CD4-positive, alpha-beta T cell (primary cell): ENCODE measurements at regions not wholly inside any gene's neighbourhood (a gene's known extent, or its start where the extent isn't known, plus 50 kb on each side); places are given as distances from the start of the nearest gene placed in this dataset.

Experiments
- ATAC-seq: fragments of 200-7000 bp; cut with Tn5 transposase; one replicate; pipeline ENCODE4 v1.10.0; 2022; ENCODE audit warnings: mild to moderate bottlenecking; ENCODE audit not compliant: poor library complexity
- CTCF ChIA-PET: fragments of 350-600 bp; sonication (Branson Sonifier 250); formaldehyde crosslinking; loops from one replicate; lab custom pipeline; 2021; ENCODE audit warnings: antibody characterized with exemption, inconsistent platforms; lab: Charles Lee
- POLR2A ChIA-PET: fragments of 350-600 bp; sonication (Branson Sonifier 250); formaldehyde crosslinking; loops from one replicate; lab custom pipeline; 2021; ENCODE audit warnings: antibody characterized with exemption, inconsistent platforms; lab: Charles Lee
- DNase-seq, 14 experiments: peaks; one replicate each; pipeline ENCODE4 v3.0.0-alpha.2; 2013 to 2020; ENCODE audit warnings: mixed read lengths in 2 of 14
- H3K27ac ChIP-seq, 2 donors: one replicate each; pipeline versions ENCODE4 v1.5.1 to v1.7.0; 2013; ENCODE audit warnings: low read length in 2 of 2, low read depth in 1 of 2, mild to moderate bottlenecking in 1 of 2
- H3K27me3 ChIP-seq, 2 experiments: 1 replicate in 1 of 2; 2 replicates in 1 of 2; pipeline versions ENCODE4 v1.6.1 to v1.7.0; 2013; ENCODE audit warnings: low read length in 2 of 2, control low read depth in 1 of 2, mild to moderate bottlenecking in 1 of 2, moderate library complexity in 1 of 2; ENCODE audit not compliant: insufficient read depth in 2 of 2, control insufficient read depth in 1 of 2
- H3K36me3 ChIP-seq: one replicate; pipeline ENCODE4 v1.6.1; 2013; ENCODE audit warnings: low read length, control low read depth; ENCODE audit not compliant: insufficient read depth
- H3K4me1 ChIP-seq: one replicate; pipeline ENCODE4 v1.6.1; 2013; ENCODE audit warnings: low read length, control low read depth; ENCODE audit not compliant: insufficient read depth
- H3K4me3 ChIP-seq: one replicate; pipeline ENCODE4 v1.5.1; 2013; ENCODE audit warnings: mild to moderate bottlenecking, low read length, moderate library complexity
- H3K9me3 ChIP-seq, 2 experiments: 1 replicate in 1 of 2; 2 replicates in 1 of 2; pipeline versions ENCODE4 v1.6.1 to v1.7.0; 2013; ENCODE audit warnings: low read length in 2 of 2, mild to moderate bottlenecking in 2 of 2, control low read depth in 1 of 2, moderate library complexity in 1 of 2; ENCODE audit not compliant: control insufficient read depth in 1 of 2, insufficient read depth in 1 of 2
- H3K27ac Mint-ChIP-seq: one replicate; pipeline ENCODE4 v1.8.0; 2020; ENCODE audit warnings: mixed read lengths
- H3K27me3 Mint-ChIP-seq: one replicate; pipeline ENCODE4 v1.8.0; 2021; ENCODE audit warnings: mixed read lengths
- H3K36me3 Mint-ChIP-seq: one replicate; pipeline ENCODE4 v1.8.0; 2021; ENCODE audit warnings: low read depth, mixed read lengths
- H3K4me1 Mint-ChIP-seq: one replicate; pipeline ENCODE4 v1.8.0; 2021; ENCODE audit warnings: low read depth, mixed read lengths
- H3K4me3 Mint-ChIP-seq: one replicate; pipeline ENCODE4 v1.8.0; 2020; ENCODE audit warnings: mild to moderate bottlenecking, mixed read lengths
- H3K9me3 Mint-ChIP-seq: one replicate; pipeline ENCODE4 v1.8.0; 2020; ENCODE audit warnings: mixed read lengths
- intact Hi-C, 2 experiments: fragments of 100-400 bp; cut with DNase I in 1 of 2; cut with micrococcal nuclease in 1 of 2; formaldehyde crosslinking; loops; one replicate each; pipeline versions ENCODE4 v1.15.1 to v1.9.0; 2023 to 2025; cut with DNase I, micrococcal nuclease
- TF ChIP-seq, protein P1 (sequence below): fragments of 200-600 bp; IDR thresholded peaks from one replicate; pipeline ENCODE4 v1.8.0; 2022; ENCODE audit warnings: antibody characterized with exemption, mild to moderate bottlenecking

- ChIA-PET POLR2A (no interaction called here), CTCF (no interaction called here)
- Mint-ChIP-seq H3K4me1 (no peaks in the 10 kb centered on the region), H3K27me3 (peaks cover 6% of the 10 kb centered on the region), H3K27ac (no peak overlapping the region), H3K9me3 (peaks cover 9% of the 10 kb centered on the region), H3K36me3 (no peaks in the 10 kb centered on the region), H3K4me3 (no peak overlapping the region)
- ATAC-seq (no peak), DNase-seq (no peak)
- Histone ChIP-seq H3K4me1 (no peaks in the 10 kb centered on the region), H3K36me3 (no peaks in the 10 kb centered on the region), H3K27me3 (no peaks in the 10 kb centered on the region), H3K9me3 (peaks cover 0 to 16% of the 10 kb centered on the region in 2 experiments), H3K27ac (no peak overlapping the region), H3K4me3 (no peak overlapping the region)
- intact Hi-C loops = no loop called here
- TF ChIP-seq, protein P1, sequence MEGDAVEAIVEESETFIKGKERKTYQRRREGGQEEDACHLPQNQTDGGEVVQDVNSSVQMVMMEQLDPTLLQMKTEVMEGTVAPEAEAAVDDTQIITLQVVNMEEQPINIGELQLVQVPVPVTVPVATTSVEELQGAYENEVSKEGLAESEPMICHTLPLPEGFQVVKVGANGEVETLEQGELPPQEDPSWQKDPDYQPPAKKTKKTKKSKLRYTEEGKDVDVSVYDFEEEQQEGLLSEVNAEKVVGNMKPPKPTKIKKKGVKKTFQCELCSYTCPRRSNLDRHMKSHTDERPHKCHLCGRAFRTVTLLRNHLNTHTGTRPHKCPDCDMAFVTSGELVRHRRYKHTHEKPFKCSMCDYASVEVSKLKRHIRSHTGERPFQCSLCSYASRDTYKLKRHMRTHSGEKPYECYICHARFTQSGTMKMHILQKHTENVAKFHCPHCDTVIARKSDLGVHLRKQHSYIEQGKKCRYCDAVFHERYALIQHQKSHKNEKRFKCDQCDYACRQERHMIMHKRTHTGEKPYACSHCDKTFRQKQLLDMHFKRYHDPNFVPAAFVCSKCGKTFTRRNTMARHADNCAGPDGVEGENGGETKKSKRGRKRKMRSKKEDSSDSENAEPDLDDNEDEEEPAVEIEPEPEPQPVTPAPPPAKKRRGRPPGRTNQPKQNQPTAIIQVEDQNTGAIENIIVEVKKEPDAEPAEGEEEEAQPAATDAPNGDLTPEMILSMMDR = no peak
These were observed 441.7 kb downstream of the TYW1 start for GRCh38 chr7:67438198-67438882.

GRCh38 chr7:67438913-67439505 is 442.4 kb downstream of the TYW1 start:
- no peak overlapping the region for H3K4me3 ChIP-seq
- Mint-ChIP-seq H3K4me3 (no peak overlapping the region), H3K27me3 (peaks cover 6% of the 10 kb centered on the region), H3K27ac (no peak overlapping the region), H3K4me1 (no peaks in the 10 kb centered on the region), H3K36me3 (no peaks in the 10 kb centered on the region), H3K9me3 (peaks cover 4% of the 10 kb centered on the region)
- peaks cover 0 to 10% of the 10 kb centered on the region in 2 experiments for H3K9me3 ChIP-seq
- no peaks in the 10 kb centered on the region for H3K36me3 ChIP-seq
- ChIA-PET POLR2A (no interaction called here), CTCF (no interaction called here)
- no peaks in the 10 kb centered on the region for H3K27me3 ChIP-seq
- H3K4me1 ChIP-seq = no peaks in the 10 kb centered on the region
- DNase-seq (no peak), ATAC-seq (no peak)
- TF ChIP-seq, protein P1 = no peak
- H3K27ac ChIP-seq = no peak overlapping the region
- intact Hi-C loops = no loop called here

- Histone ChIP-seq H3K4me3 (no peak overlapping the region), H3K4me1 (no peaks in the 10 kb centered on the region), H3K27me3 (no peaks in the 10 kb centered on the region), H3K27ac (no peak overlapping the region), H3K9me3 (peaks cover 0 to 3% of the 10 kb centered on the region in 2 experiments), H3K36me3 (no peaks in the 10 kb centered on the region)
- ChIA-PET CTCF (no interaction called here), POLR2A (no interaction called here)
- TF ChIP-seq, protein P1 = no peak
- Mint-ChIP-seq H3K9me3 (no peaks in the 10 kb centered on the region), H3K36me3 (no peaks in the 10 kb centered on the region), H3K27ac (no peak overlapping the region), H3K4me1 (no peaks in the 10 kb centered on the region), H3K4me3 (no peak overlapping the region), H3K27me3 (peaks cover 6% of the 10 kb centered on the region)
- no peak for ATAC-seq
- DNase-seq = no peak
- intact Hi-C loops = no loop called here
These were observed 443.7 kb downstream of the TYW1 start for GRCh38 chr7:67440321-67440720.
